K562 (cell line): ENCODE measurements at regions not wholly inside any gene's neighbourhood (a gene's known extent, or its start where the extent isn't known, plus 50 kb on each side); places are given as distances from the start of the nearest gene placed in this dataset.

Source experiments
- CEBPB ChIP-seq: fragments of 450-650 bp; IDR thresholded peaks from 2 replicates; pipeline ENCODE4 v1.6.1; 2016; ENCODE audit warnings: missing genetic modification characterization, missing compliant biosample characterization
- E2F5 ChIP-seq: sonication (generic); formaldehyde crosslinking; IDR thresholded peaks from 2 replicates; pipeline ENCODE4 v1.8.0; 2022; ENCODE audit warnings: mild to moderate bottlenecking, missing genetic modification reagents
- FUS ChIP-seq: fragments of 200-400 bp; formaldehyde crosslinking; optimal IDR thresholded peaks from 2 replicates; pipeline ENCODE3; 2017; ENCODE audit warnings: low read depth, low read length
- GATAD2A ChIP-seq: fragments of 450-650 bp; IDR thresholded peaks from 2 replicates; pipeline ENCODE4 v1.6.1; 2017
- KLF13 ChIP-seq: fragments of 450-650 bp; IDR thresholded peaks from 2 replicates; pipeline ENCODE4 v1.6.1; 2016; ENCODE audit warnings: missing genetic modification characterization, low read depth, mild to moderate bottlenecking, missing compliant biosample characterization, moderate library complexity, borderline replicate concordance
- MAFF ChIP-seq: IDR thresholded peaks from 2 replicates; pipeline ENCODE4 v1.6.1; 2012; ENCODE audit warnings: low read length, improper control_type of control experiment
- MAFG ChIP-seq: fragments of 450-650 bp; conservative IDR thresholded peaks from 2 replicates; pipeline ENCODE4 v1.6.1; 2016; ENCODE audit warnings: missing genetic modification characterization, missing compliant biosample characterization
- NFXL1 ChIP-seq: fragments of 450-650 bp; formaldehyde crosslinking; IDR thresholded peaks from 2 replicates; pipeline ENCODE4 v1.4.0; 2021; ENCODE audit warnings: mild to moderate bottlenecking
- PHF8 ChIP-seq: fragments of 200-600 bp; sonication (generic); IDR thresholded peaks from 2 replicates; pipeline ENCODE4 v1.6.1; 2012; ENCODE audit warnings: mixed run types, mild to moderate bottlenecking, inconsistent platforms, low read length, moderate library complexity, borderline replicate concordance
- POLR3G ChIP-seq: IDR thresholded peaks from 2 replicates; pipeline ENCODE4 v1.6.1; 2011; ENCODE audit not compliant: insufficient read length, insufficient replicate concordance; ENCODE audit errors: extremely low read depth
- POU5F1 ChIP-seq: fragments of 150-350 bp; IDR thresholded peaks from 2 replicates; pipeline ENCODE4 v1.6.1; 2014; ENCODE audit warnings: borderline replicate concordance, low read length, low read depth, mild to moderate bottlenecking; ENCODE audit not compliant: partially characterized antibody
- PURB ChIP-seq: sonication (generic); formaldehyde crosslinking; IDR thresholded peaks from 2 replicates; pipeline ENCODE4 v1.9.0; 2021; ENCODE audit warnings: low read depth, mild to moderate bottlenecking, missing genetic modification reagents
- RB1 ChIP-seq: fragments of 450-650 bp; IDR thresholded peaks from 2 replicates; pipeline ENCODE4 v1.6.1; 2017; ENCODE audit warnings: low read depth, mild to moderate bottlenecking
- RNF2 ChIP-seq: sonication (generic); IDR thresholded peaks from 2 replicates; pipeline ENCODE4 v1.6.1; 2016
- SIN3A ChIP-seq, 2 experiments: fragments of 150-350 bp in 1 of 2; IDR thresholded peaks; 2 replicates each; pipeline ENCODE4 v1.6.1; 2011 to 2016; ENCODE audit warnings: borderline replicate concordance in 2 of 2, low read depth in 2 of 2, low read length in 2 of 2, mild to moderate bottlenecking in 2 of 2, moderate library complexity in 2 of 2; ENCODE audit not compliant: control insufficient read depth in 1 of 2
- SNIP1 ChIP-seq: fragments of 450-650 bp; IDR thresholded peaks from 2 replicates; pipeline ENCODE4 v1.7.1; 2017; ENCODE audit warnings: low read depth, mild to moderate bottlenecking
- SRF ChIP-seq, 2 experiments: fragments of 250-450, 450-650 bp in 1 of 2; sonication (Bioruptor Pico) in 1 of 2; sonication (generic) in 1 of 2; formaldehyde crosslinking; IDR thresholded peaks; 2 replicates each; pipeline versions ENCODE4 v1.5.0 to v1.5.1; 2020 to 2022; ENCODE audit warnings: mild to moderate bottlenecking in 1 of 2, missing genetic modification reagents in 1 of 2
- TAF9B ChIP-seq: fragments of 450-650 bp; IDR thresholded peaks from 2 replicates; pipeline ENCODE4 v1.6.1; 2018; ENCODE audit warnings: mild to moderate bottlenecking; ENCODE audit not compliant: partially characterized antibody
- TARDBP ChIP-seq: fragments of 450-650 bp; IDR thresholded peaks from 2 replicates; pipeline ENCODE4 v1.6.1; 2016
- TCF15 ChIP-seq: fragments of 250-450 bp; sonication (Bioruptor Pico); IDR thresholded peaks from 2 replicates; pipeline ENCODE4 v1.8.0; 2022; ENCODE audit warnings: moderate library complexity, mild to moderate bottlenecking, inconsistent platforms
- ZKSCAN1 ChIP-seq: fragments of 150-350 bp; IDR thresholded peaks from 2 replicates; pipeline ENCODE4 v1.6.1; 2016; ENCODE audit warnings: low read depth, low read length
- ZNF184 ChIP-seq: sonication (generic); formaldehyde crosslinking; IDR thresholded peaks from 2 replicates; pipeline ENCODE4 v1.5.0; 2020; ENCODE audit warnings: missing genetic modification reagents
- ZNF212 ChIP-seq: fragments of 450-650 bp; formaldehyde crosslinking; IDR thresholded peaks from 2 replicates; pipeline ENCODE4 v1.4.0; 2020; ENCODE audit warnings: mild to moderate bottlenecking
- TF ChIP-seq, protein P1 (sequence below), 2 experiments: fragments of 450-650 bp in 1 of 2; sonication (generic) in 1 of 2; formaldehyde crosslinking in 1 of 2; IDR thresholded peaks in 1 of 2; conservative IDR thresholded peaks in 1 of 2; 2 replicates each; pipeline versions ENCODE4 v1.6.1 to v1.8.1; 2016 to 2023; ENCODE audit warnings: mild to moderate bottlenecking in 2 of 2, moderate library complexity in 2 of 2, inconsistent platforms in 1 of 2, missing genetic modification reagents in 1 of 2
- TF ChIP-seq, protein P2 (sequence below): fragments of 250-450 bp; sonication (Bioruptor Pico); IDR thresholded peaks from 2 replicates; pipeline ENCODE4 v1.6.1; 2021; ENCODE audit warnings: mild to moderate bottlenecking

DNA sequence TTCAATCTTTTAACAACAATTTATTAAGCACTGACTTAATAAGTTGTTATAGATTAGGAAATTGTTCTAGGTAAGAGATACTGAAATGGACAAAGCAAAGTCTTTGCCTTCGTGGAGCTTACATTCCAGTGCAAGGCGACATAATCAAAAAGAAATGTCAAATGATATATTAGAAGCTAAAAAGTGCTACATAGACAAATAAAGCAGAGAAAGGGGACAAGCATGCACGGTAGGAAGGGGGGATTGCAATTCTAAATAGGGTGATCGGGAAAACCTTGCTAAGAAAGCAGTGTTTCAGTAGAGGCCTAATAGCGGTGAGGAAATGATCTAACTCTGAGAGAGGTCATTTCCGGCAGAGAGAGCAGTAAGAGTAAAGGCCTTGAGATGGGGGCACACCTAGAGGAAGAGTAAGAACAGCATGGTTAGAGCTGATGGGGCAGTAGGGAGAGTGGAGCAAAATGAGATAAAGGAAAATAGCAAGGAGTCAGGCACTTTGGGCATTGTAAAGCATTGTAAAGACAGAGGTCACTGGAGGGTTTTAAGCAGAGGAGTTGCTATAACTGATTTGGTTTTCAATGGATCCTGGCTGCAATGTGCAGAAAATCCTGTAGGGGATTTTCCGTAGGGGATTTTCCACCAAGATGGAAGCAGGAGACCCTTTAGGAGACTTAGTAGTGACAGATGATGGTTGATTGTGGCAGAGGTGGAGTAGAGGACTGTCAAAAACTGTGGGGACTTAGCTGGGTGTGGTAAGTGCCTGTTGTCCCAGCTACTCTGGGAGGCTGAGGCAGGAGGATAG lies 71.7 kb upstream of the CFAP20DC start (continued):
- no peak for TF ChIP-seq NFXL1 (CRISPR knock-in tag)
- TF ChIP-seq TCF15 (CRISPR knock-in tag) = no peak
- TF ChIP-seq ZNF184 (CRISPR knock-in tag) = no peak
- no peak for TF ChIP-seq FUS
- no peak for TF ChIP-seq POLR3G
- TF ChIP-seq ZNF212 (CRISPR knock-in tag) = no peak
- no peak for TF ChIP-seq SIN3A (IDR thresholded peaks at IDR 0.05; ENCODE audit: borderline replicate concordance in 2 of 2, control insufficient read depth in 1 of 2, low read depth in 2 of 2, low read length in 2 of 2)
- no peak for TF ChIP-seq TAF9B
- no peak for TF ChIP-seq E2F5 (CRISPR knock-in tag)
- no peak for TF ChIP-seq SNIP1
- TF ChIP-seq ZKSCAN1 = no peak
- TF ChIP-seq, protein P1, sequence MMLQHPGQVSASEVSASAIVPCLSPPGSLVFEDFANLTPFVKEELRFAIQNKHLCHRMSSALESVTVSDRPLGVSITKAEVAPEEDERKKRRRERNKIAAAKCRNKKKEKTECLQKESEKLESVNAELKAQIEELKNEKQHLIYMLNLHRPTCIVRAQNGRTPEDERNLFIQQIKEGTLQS (IDR thresholded peaks at IDR 0.05) = no peak
- TF ChIP-seq, protein P1 (CRISPR knock-in tag; conservative IDR thresholded peaks at IDR 0.05) = no peak
- TF ChIP-seq PURB = no peak
- no peak for TF ChIP-seq GATAD2A
- TF ChIP-seq TARDBP = no peak
- peak; percentile 32 for TF ChIP-seq MAFG (tag)
- TF ChIP-seq, protein P2, sequence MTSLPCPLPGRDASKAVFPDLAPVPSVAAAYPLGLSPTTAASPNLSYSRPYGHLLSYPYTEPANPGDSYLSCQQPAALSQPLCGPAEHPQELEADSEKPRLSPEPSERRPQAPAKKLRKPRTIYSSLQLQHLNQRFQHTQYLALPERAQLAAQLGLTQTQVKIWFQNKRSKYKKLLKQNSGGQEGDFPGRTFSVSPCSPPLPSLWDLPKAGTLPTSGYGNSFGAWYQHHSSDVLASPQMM = no peak
- TF ChIP-seq PHF8 = no peak
- no peak for TF ChIP-seq KLF13
- no peak for TF ChIP-seq POU5F1
- no peak for TF ChIP-seq RB1
- peak; percentile 32; the same call in 1 of the 2 replicates for TF ChIP-seq MAFF
- TF ChIP-seq RNF2 = no peak
- TF ChIP-seq CEBPB (tag) = no peak
- TF ChIP-seq SRF (CRISPR knock-in tag; IDR thresholded peaks at IDR 0.05) = no peak
- TF ChIP-seq, all 486 proteins: peak for 4
